Panc1 (cell line): ENCODE measurements at regions not wholly inside any gene's neighbourhood (a gene's known extent, or its start where the extent isn't known, plus 50 kb on each side); places are given as distances from the start of the nearest gene placed in this dataset.

Source experiments
- SIN3A ChIP-seq: IDR thresholded peaks from 2 replicates; pipeline ENCODE4 v1.6.1; 2012; ENCODE audit warnings: low read depth, mild to moderate bottlenecking, low read length, moderate library complexity, borderline replicate concordance; ENCODE audit not compliant: insufficient read depth
- TF ChIP-seq, protein P1 (sequence below): fragments of 450-650 bp; IDR thresholded peaks from 2 replicates; pipeline ENCODE4 v1.5.1; 2017; ENCODE audit warnings: mild to moderate bottlenecking

DNA sequence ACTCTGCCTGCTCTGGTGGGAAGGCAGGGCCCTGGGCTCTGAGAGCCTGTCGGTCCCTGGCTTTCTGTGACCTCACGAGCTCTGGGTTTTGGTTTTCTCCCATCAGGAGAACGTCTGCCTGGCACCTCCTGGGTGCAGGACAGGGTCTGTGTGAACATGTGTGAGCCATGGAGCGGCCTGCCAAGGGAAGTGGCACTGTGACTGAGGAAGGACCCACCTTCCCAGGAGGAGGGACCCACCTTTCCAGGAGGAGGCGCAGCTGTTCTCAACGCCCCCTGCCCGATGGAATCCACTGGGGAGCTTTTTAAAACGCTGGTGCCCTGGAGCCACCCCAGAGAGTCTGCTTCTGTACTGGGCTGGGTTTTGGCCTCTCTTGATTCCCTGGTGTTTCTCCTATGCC is 168.7 kb downstream of the GLI2 start:
- TF ChIP-seq, protein P1, sequence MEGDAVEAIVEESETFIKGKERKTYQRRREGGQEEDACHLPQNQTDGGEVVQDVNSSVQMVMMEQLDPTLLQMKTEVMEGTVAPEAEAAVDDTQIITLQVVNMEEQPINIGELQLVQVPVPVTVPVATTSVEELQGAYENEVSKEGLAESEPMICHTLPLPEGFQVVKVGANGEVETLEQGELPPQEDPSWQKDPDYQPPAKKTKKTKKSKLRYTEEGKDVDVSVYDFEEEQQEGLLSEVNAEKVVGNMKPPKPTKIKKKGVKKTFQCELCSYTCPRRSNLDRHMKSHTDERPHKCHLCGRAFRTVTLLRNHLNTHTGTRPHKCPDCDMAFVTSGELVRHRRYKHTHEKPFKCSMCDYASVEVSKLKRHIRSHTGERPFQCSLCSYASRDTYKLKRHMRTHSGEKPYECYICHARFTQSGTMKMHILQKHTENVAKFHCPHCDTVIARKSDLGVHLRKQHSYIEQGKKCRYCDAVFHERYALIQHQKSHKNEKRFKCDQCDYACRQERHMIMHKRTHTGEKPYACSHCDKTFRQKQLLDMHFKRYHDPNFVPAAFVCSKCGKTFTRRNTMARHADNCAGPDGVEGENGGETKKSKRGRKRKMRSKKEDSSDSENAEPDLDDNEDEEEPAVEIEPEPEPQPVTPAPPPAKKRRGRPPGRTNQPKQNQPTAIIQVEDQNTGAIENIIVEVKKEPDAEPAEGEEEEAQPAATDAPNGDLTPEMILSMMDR, result no peak
- TF ChIP-seq SIN3A, result no peak
